NAMALWA (cell line): ENCODE measurements at regions not wholly inside any gene's neighbourhood (a gene's known extent, or its start where the extent isn't known, plus 50 kb on each side); places are given as distances from the start of the nearest gene placed in this dataset.

Source experiments
- DNase-seq: peaks from one replicate; pipeline ENCODE4 v3.0.0-alpha.2; 2015; ENCODE audit warnings: low spot score

DNA sequence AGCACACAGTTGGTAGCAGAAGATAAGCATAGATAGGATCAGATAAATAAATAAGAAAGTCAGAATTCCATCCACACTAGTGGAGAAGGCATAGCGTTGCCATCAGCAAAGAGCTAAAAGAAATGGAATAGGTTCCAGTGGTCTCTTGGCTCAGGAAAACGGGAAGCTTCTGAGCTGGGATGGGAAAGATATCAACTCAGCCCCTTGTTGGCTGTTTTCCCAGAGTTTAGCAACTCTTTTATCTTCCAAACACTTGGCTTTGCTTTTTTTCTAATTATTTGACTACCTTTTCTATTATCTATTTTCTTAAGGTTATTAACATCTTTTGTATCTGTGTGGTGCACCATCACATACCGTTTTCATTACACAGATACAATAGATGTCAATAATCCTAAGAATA is 445.7 kb upstream of the TRPC7 start:
- DNase-seq: no peak

DNA sequence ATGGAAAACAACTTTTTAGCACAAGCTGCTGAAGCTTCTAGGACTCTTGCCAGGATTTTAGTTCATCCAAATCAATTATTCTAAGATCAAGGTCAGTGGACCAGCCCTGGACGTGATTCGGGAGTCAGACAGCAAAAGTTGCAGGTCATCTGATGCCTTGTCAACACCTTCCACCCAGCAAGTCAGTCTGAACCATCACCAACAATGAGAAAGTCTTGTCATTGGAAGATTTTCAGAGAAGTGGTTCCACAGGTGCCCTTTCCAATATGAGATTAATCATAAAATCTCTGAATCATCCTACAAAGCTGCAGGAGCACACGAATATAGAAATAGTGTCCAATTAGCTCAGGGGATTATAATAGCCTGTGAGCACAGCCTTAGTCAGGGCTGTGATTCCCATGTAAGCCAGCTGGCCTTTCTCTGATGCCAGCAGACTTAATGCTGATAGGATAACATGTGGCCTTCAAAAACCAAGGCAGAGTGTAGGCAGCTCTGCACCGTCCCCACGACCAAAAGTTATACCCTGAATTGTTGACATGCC is 445.0 kb upstream of the TRPC7 start:
- DNase-seq: no peak

DNA sequence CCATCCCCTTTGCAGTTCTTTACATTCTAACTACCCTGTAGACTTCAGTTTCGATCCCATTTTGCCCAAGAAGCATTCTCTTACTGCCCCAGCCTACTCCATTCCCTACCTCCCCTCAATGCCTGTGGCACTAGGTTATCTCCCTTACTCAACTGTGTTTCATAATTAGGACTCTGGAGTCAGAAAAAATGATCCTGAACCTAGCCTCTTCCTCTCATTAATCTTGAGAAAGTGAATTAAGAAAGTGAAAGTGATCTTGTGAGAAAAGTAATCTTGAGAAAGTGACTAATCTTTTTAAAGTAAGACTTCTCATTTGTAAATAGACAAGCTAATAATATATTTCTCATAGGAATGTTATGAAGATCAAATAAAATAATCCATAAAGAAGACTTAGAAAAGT is 444.0 kb upstream of the TRPC7 start:
- DNase-seq: no peak

DNA sequence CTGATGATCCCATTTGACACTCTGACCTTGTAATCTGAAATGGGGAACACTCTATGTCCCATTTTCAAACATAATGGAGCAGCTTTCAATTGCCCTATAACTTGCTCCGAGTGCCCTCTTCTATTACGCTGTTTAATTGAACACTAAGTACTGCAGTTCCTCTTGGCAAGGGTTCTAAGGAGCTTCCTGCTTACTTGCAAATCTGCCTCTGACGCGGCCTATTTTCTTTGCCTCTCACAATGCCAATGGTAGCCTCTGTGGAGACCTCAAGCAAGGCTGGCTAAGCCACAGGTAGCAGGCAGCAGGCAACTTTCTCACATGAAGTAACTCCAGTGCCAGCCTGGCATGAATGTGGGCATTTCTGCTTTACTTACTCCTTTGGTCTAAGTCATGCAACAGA is 443.4 kb upstream of the TRPC7 start:
- no peak for DNase-seq

DNA sequence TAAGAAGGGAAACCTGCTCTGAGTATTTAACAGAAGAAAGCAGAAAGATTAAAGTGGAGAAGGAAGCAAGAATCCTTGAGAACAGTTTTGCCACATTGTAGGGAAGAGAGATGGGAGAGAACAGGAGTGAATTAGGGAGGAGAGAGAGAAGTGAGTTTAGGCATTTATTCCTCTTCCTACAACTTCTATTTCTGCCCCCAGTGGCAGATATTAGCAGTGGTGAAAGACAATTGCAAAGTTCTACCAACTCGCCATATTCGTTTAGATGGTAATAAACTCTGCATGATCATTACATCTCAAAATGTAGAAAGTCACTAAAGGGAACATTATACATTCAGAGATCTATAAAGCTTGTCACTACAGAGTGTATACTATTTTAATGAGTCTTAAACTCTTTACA is 440.1 kb upstream of the TRPC7 start:
- DNase-seq: no peak

DNA sequence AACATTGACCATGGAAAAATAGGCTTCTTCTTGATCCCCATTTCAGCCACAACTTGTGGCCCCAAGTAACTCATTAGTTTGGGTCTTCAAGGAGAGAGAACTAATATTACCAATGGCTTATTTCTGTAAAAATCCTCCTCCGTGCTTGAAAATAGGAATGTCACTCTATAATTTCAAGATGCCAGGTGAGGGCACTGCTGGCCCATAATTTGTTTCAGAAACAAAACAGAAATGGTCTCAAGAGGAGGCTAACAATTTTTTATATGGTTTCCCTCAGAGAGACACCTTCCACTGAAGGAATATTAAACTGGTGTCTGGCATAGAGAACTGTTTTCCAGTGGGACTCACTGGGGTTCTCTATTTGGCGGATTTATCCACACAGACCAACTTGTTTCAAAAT is 437.0 kb upstream of the TRPC7 start:
- DNase-seq: peak; percentile 43

DNA sequence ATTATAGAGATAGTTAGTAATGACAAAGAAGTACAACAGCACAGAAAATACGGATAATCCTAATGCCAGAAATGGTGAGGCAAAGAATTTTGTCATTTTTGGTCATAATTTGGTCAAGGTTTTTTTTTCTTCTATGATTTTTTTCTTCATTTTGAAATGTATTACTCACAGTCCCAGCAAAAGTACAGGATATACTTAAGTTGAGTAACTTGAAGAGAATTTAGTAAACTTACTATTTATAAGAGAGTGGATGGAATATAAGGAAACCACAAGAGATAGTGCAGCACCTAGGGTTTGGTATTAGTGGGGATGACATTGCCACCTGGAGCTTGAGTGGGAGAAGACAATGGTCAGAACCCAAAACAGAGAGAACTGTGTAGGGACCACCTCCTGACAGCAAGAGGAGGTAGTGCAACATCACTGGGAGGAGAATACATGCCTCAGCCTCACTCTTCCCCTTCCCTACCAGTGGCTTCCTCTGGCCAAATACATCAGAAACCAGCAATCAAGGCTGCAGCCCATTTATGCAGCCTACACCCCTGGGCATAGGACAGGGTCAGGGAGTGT is 434.5 kb upstream of the TRPC7 start:
- no peak for DNase-seq

DNA sequence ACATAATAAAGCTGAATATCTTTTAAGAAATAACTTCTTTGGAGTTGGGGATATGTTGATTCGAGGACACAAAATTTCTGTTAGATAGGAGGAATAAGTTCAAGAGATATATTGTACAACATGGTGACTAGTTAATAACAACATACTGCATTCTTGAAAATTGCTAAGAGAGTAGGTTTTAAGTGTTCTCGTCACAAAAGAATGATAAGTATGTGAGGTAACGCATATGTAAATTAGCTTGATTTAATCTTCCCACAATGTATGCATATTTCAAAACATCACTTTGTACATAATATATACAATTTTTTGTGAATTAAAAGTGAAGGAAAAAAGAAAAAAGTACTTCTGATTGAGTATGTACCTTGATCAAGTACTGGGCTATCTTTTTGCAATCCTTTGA is 428.0 kb upstream of the TRPC7 start:
- no peak for DNase-seq

GRCh38 chr5:136781464-136781863 is 416.1 kb upstream of the TRPC7 start:
- DNase-seq: no peak

- DNase-seq: no peak
These were observed 415.2 kb upstream of the TRPC7 start for GRCh38 chr5:136780518-136780917.

DNA sequence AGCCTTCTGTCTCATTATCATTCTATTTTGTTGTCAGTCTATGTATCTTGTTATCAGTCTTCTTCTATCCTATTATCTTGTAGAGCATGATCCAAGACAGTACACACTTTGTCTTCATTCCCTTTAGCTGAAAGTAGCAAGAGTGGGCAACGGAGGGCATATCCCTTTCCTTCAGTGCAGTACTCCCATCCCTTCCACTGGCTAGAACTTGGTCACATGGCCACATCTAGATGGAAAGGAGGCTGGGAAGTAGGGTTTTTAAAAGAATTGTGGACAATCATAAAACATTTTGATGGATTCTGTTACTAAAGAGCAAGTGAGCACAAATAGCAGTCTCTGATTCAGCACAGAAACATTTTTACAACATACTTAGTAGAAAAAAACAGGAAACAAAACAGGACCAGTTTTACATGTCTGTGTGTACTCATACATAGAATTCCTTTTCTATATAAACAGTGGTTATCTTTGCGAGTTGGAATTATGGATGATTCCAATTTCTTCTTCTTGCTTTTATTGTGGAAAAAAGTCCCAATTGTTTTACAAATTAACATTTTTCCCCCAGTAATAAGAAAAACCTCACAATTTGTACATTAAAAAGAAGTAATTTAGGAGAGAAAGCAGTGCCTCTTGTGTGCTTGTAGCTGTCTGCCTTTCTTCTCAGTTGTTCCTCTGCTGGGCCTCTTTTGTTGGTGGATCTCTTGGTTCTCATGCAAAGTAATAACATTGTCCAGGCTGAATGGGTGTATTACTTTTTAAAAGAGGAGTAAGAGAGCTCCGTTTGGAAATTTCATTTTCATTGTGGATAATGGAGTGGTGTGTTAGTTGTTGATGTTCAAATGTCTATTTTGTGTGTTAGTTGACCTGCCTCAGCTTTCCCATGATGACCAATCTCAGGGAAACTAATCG is 410.9 kb upstream of the TRPC7 start:
- DNase-seq: no peak

DNA sequence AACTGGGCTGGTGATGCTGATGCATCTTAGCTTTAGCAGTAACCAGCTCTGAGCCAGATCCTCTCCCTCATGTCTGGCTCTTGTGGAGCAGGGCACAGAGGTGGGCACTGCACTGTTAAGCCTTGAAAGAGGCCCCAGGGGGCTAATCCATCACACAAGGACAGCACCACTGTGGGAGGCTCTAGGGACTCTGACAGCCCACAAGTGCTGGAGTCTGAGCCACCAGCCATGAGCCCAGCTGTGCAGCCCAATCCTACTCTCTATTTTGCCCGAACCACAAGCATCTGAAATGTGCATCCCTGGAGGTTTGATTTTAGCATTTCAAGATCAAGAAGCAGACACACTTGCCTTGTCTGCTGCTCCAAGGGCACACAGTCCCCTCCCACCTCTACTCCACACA is 407.1 kb upstream of the TRPC7 start:
- no peak for DNase-seq

DNA sequence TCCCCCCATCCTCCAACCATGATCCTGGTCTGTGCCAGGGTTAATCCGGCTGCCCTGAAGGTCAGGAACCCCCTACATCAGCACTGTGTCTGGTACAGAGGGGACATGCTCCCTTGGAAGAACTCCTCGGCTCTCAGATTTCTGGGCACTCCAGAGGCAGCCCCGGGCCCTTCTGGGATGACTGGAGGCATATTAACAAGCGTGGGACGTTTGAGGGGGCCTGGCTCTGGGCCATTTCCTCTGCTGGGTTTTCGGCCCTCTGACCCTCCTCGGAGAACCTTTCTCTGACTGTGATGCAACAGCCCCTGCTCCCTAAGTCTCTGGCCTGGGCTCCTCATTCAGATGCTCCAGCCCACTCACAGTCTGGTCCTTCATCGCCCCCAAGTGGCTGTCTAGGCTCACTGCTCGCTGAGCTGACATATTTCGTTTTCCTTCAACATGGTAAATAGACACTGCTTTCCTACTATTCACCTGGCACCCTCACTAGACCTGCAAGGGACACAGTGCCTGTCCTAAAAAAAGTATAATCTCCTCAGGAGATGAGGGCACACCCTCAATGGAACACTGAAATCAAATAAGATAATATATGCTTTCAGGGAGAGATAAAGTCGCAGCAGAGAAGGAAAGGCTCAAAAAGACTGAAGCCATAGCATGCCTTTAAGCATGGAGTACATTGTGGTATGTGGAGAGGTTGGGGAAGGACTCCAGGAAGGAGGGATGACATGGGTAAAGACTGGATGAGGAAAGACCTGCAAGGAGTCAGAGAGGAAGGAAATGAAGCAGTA is 404.7 kb upstream of the TRPC7 start:
- peak; percentile 76 for DNase-seq

DNA sequence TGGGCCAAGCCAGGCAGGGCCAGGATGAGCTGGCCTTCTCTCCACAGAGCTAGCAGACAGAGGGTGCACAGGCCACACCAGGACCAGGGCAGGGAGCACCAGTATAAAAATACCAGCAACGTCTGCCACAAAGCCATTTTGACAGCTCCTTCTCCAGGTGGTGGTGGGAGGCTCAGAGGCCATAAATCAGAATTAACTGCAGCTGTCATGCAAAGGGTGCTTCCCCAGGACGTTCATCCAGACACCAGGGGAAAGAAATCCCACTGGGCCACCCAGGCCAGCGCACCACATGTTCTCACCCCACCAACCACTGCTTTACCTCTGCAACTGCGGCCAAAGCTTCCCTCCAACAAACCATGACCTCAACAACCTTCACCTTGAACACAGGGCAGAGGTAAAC is 403.7 kb upstream of the TRPC7 start:
- no peak for DNase-seq

DNA sequence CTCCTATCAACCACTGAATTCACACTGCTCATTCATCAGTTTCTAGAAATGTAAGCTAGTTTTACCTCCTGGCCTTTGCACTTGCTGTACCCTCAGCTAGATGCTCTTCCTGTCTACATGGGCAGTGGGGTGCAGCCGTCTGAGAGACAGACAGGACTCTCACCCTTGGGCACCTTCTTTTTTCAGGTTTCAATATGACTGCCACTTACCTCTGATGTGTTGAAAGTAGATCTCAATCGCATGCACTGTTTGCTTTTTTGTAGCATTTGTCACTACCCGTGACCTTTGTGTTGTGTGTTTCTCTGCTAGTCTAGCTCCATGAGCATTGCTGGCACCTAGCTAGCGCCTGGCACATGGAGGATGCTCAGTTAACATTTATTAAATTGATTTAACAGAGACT is 403.1 kb upstream of the TRPC7 start:
- no peak for DNase-seq

GRCh38 chr5:136766456-136766855 is 401.1 kb upstream of the TRPC7 start:
- DNase-seq: no peak

DNA sequence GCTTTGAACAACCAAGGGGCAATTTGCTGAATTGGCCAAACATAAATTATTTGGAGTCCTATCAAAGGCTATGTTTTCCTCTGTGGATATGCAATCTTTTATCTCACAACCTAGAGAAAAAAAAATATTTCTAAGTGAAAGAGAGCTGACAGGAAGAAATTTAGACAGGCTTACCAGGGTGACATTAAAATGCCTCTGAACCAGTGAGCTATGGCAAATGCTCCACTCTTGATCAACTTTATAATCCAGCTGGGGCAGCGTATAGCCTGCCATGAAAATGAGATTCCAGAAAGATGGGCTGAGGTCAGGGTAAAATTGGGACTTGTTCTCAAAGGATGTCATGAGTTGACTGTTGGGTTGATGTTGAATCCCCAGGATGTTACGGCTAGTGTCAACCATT is 399.3 kb upstream of the TRPC7 start:
- DNase-seq: no peak

GRCh38 chr5:136763548-136763947 is 398.2 kb upstream of the TRPC7 start:
- no peak for DNase-seq

DNA sequence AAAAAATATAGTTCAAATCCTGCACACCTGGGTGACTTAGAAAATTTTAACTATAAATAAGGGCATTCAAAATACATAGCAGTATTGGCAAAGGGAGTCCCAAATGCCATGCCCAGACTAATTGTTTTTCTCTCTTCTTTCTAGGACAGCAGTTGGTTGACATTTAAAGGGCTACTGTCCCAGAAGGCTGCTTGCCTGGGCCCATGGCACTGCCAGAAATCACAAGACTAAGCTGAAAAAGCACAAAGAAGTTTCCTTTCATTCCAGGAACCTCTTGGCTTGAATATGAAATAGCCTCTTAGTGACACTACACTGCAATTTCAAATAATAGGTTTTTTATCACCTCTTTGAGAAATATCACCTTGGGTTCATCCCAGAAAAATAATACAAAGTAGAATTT is 388.9 kb upstream of the TRPC7 start:
- no peak for DNase-seq

GRCh38 chr5:136750224-136750862 is 385.0 kb upstream of the TRPC7 start:
- DNase-seq: no peak

GRCh38 chr5:136749016-136749415 is 383.7 kb upstream of the TRPC7 start:
- DNase-seq: no peak

DNA sequence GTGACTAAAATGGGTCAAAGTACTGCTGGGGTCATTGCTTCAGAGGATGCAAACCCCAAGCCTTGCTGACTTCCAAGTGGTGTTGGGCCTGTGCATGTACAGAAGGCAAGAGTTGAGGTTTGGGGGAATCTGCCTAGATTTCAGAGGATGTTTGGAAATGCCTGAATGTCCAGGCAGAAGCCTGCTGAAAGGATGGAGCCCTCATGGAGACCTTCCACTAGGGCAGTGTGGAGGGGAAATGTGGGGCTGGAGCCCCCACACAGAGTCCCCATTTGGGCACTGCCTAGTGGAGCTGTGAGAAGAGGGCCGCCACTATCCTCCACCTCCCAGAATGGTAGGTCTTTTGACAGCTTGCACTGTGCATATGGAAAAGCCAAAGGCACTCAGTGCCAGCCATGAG is 377.7 kb upstream of the TRPC7 start:
- DNase-seq: no peak
